ENCODE measurements at regions not wholly inside any gene's neighbourhood (a gene's known extent, or its start where the extent isn't known, plus 50 kb on each side); places are given as distances from the start of the nearest gene placed in this dataset.

GRCh38 chrX:69094977-69095669 lies 70.1 kb downstream of the PJA1 start:
- DNase-seq, result no peak
- 44 to 49% (median 47%) methylated on average over 2 to 3 of the region's 3 CpGs for WGBS, 3 donors
- H3K9me3 ChIP-seq, result no peaks in the 10 kb centered on the region
- peaks cover 0 to 22% (median 0%) of the 10 kb centered on the region in 3 donors for H3K27me3 ChIP-seq (ENCODE audit: insufficient read depth in 3 of 3, low read length in 2 of 3)
- ATAC-seq, result peak in 3 of 4 donors; percentile 48 to 63 (median 53)
- no peaks in the 10 kb centered on the region for H3K4me1 ChIP-seq
- H3K36me3 ChIP-seq (ENCODE audit: insufficient read depth in 1 of 2, low read depth in 1 of 2), result no peaks in the 10 kb centered on the region
- intact Hi-C loops (cut with DNase I), result loop anchor here in 1 of 2 donors (2.0 to 10.0 kb wide), 3 partner anchors 67 to 190 kb away; no protein-coding TSS in a partner anchor
- H3K4me3 ChIP-seq, result no peak overlapping the region
- H3K27ac ChIP-seq, result no peak overlapping the region
- TF ChIP-seq CTCF (IDR thresholded peaks at IDR 0.05), result no peak

- WGBS, 3 donors, result 63 to 77% (median 76%) methylated on average over 18 to 19 of the region's 19 CpGs
- Histone ChIP-seq H3K27me3 (ENCODE audit: insufficient read depth in 3 of 3, low read length in 2 of 3) (peaks cover 0 to 22% (median 0%) of the 10 kb centered on the region in 3 donors), H3K36me3 (ENCODE audit: insufficient read depth in 1 of 2, low read depth in 1 of 2) (no peaks in the 10 kb centered on the region), H3K9me3 (no peaks in the 10 kb centered on the region), H3K4me1 (no peaks in the 10 kb centered on the region), H3K27ac (no peak overlapping the region), H3K4me3 (no peak overlapping the region)
- DNase-seq (no peak), ATAC-seq (peak in 3 of 4 donors; percentile 65 to 73 (median 69))
- TF ChIP-seq CTCF (IDR thresholded peaks at IDR 0.05), result peak; percentile 53
- intact Hi-C loops (cut with DNase I), result loop anchor here in 1 of 2 donors (2.0 to 10.0 kb wide), 2 partner anchors 129 to 191 kb away; no protein-coding TSS in a partner anchor
These were observed 71.0 kb downstream of the PJA1 start for GRCh38 chrX:69093960-69094871.

GRCh38 chrX:69090022-69090421 lies 75.2 kb downstream of the PJA1 start:
- Histone ChIP-seq H3K27ac (no peak overlapping the region), H3K9me3 (no peaks in the 10 kb centered on the region), H3K27me3 (ENCODE audit: insufficient read depth in 3 of 3, low read length in 2 of 3) (peaks cover 0 to 29% (median 0%) of the 10 kb centered on the region in 3 donors), H3K4me3 (no peak overlapping the region), H3K4me1 (no peaks in the 10 kb centered on the region), H3K36me3 (ENCODE audit: insufficient read depth in 1 of 2, low read depth in 1 of 2) (no peaks in the 10 kb centered on the region)
- DNase-seq, result no peak
- no peak for TF ChIP-seq CTCF (IDR thresholded peaks at IDR 0.05)
- intact Hi-C loops (cut with DNase I), result loop anchor here in 1 of 2 donors (10.0 kb wide), 1 partner anchor 195 kb away; no protein-coding TSS in a partner anchor
- ATAC-seq, result no peak

GRCh38 chrX:69089203-69089602 lies 76.0 kb downstream of the PJA1 start:
- Histone ChIP-seq H3K4me1 (no peaks in the 10 kb centered on the region), H3K36me3 (ENCODE audit: insufficient read depth in 1 of 2, low read depth in 1 of 2) (no peaks in the 10 kb centered on the region), H3K4me3 (no peak overlapping the region), H3K27me3 (ENCODE audit: insufficient read depth in 3 of 3, low read length in 2 of 3) (peaks cover 0 to 29% (median 0%) of the 10 kb centered on the region in 3 donors), H3K9me3 (no peaks in the 10 kb centered on the region), H3K27ac (no peak overlapping the region)
- TF ChIP-seq CTCF (IDR thresholded peaks at IDR 0.05), result no peak
- WGBS, 3 donors, result 69 to 88% (median 77%) methylated on average over 3 of the region's 3 CpGs
- DNase-seq, result no peak
- intact Hi-C loops (cut with DNase I), result no loop called here
- no peak for ATAC-seq

Measured in psoas muscle (tissue), 7 donors.